ENCODE measurements at regions not wholly inside any gene's neighbourhood (a gene's known extent, or its start where the extent isn't known, plus 50 kb on each side); places are given as distances from the start of the nearest gene placed in this dataset.

GRCh38 chr3:150357923-150358607, 50.0 kb upstream of the TSC22D2 start:
- no peaks in the 10 kb centered on the region for H3K9me3 Mint-ChIP-seq
- Histone ChIP-seq H3K4me1 (ENCODE audit: insufficient read depth, low read length) (no peaks in the 10 kb centered on the region), H3K4me3 (ENCODE audit: low read length in 2 of 2) (no peak overlapping the region), H3K27ac (ENCODE audit: low read depth, low read length) (no peak overlapping the region), H3K27me3 (ENCODE audit: insufficient read depth, low read length) (no peaks in the 10 kb centered on the region), H3K9me3 (ENCODE audit: control insufficient read depth in 1 of 2, low read length in 2 of 2) (no peaks in the 10 kb centered on the region), H3K36me3 (ENCODE audit: insufficient read depth, low read length) (no peaks in the 10 kb centered on the region)
- no peak overlapping the region for H3K27ac Mint-ChIP-seq
- CTCF ChIA-PET (ENCODE audit: partially characterized antibody) = no interaction called here
- no peaks in the 10 kb centered on the region for H3K36me3 Mint-ChIP-seq
- no peak for DNase-seq
- POLR2A ChIA-PET (ENCODE audit: partially characterized antibody) = no interaction called here
- no peak overlapping the region for H3K4me3 Mint-ChIP-seq
- intact Hi-C loops (cut with micrococcal nuclease) = no loop called here
- peaks cover 0 to 1% of the 10 kb centered on the region in 2 donors for H3K27me3 Mint-ChIP-seq
- no peaks in the 10 kb centered on the region for H3K4me1 Mint-ChIP-seq

- Histone ChIP-seq H3K27ac (ENCODE audit: low read depth, low read length) (no peak overlapping the region), H3K9me3 (ENCODE audit: control insufficient read depth in 1 of 2, low read length in 2 of 2) (no peaks in the 10 kb centered on the region), H3K4me1 (ENCODE audit: insufficient read depth, low read length) (no peaks in the 10 kb centered on the region), H3K27me3 (ENCODE audit: insufficient read depth, low read length) (no peaks in the 10 kb centered on the region), H3K4me3 (ENCODE audit: low read length in 2 of 2) (no peak overlapping the region), H3K36me3 (ENCODE audit: insufficient read depth, low read length) (no peaks in the 10 kb centered on the region)
- no peak for DNase-seq
- ChIA-PET CTCF (ENCODE audit: partially characterized antibody) (no interaction called here), POLR2A (ENCODE audit: partially characterized antibody) (no interaction called here)
- Mint-ChIP-seq H3K27ac (no peak overlapping the region), H3K9me3 (no peaks in the 10 kb centered on the region), H3K36me3 (no peaks in the 10 kb centered on the region), H3K27me3 (peaks cover 0 to 1% of the 10 kb centered on the region in 2 donors), H3K4me3 (no peak overlapping the region), H3K4me1 (no peaks in the 10 kb centered on the region)
- intact Hi-C loops (cut with micrococcal nuclease) = no loop called here
Measured at GRCh38 chr3:150357140-150357539, 51.0 kb upstream of the TSC22D2 start.

- peaks cover 0 to 4% of the 10 kb centered on the region in 2 donors for H3K27me3 Mint-ChIP-seq
- ChIA-PET POLR2A (ENCODE audit: partially characterized antibody) (no interaction called here), CTCF (ENCODE audit: partially characterized antibody) (interaction anchor here (1.1 to 1.6 kb wide), 2 partner anchors 57 to 140 kb away, joined by 3 to 5 read pairs; no protein-coding TSS in a partner anchor)
- H3K4me1 Mint-ChIP-seq = no peaks in the 10 kb centered on the region
- no peak overlapping the region for H3K27ac Mint-ChIP-seq
- Histone ChIP-seq H3K4me3 (ENCODE audit: low read length in 2 of 2) (no peak overlapping the region), H3K27me3 (ENCODE audit: insufficient read depth, low read length) (no peaks in the 10 kb centered on the region), H3K36me3 (ENCODE audit: insufficient read depth, low read length) (no peaks in the 10 kb centered on the region), H3K4me1 (ENCODE audit: insufficient read depth, low read length) (no peaks in the 10 kb centered on the region), H3K27ac (ENCODE audit: low read depth, low read length) (no peak overlapping the region), H3K9me3 (ENCODE audit: control insufficient read depth in 1 of 2, low read length in 2 of 2) (no peaks in the 10 kb centered on the region)
- H3K4me3 Mint-ChIP-seq = no peak overlapping the region
- intact Hi-C loops (cut with micrococcal nuclease) = no loop called here
- H3K9me3 Mint-ChIP-seq = no peaks in the 10 kb centered on the region
- no peak for DNase-seq
- H3K36me3 Mint-ChIP-seq = no peaks in the 10 kb centered on the region
Measured at GRCh38 chr3:150355574-150355973, 52.5 kb upstream of the TSC22D2 start.

GRCh38 chr3:150352931-150353330, 55.2 kb upstream of the TSC22D2 start:
- Mint-ChIP-seq H3K4me1 (no peaks in the 10 kb centered on the region), H3K27me3 (peaks cover 0 to 15% of the 10 kb centered on the region in 2 donors), H3K27ac (no peak overlapping the region), H3K9me3 (no peaks in the 10 kb centered on the region), H3K4me3 (no peak overlapping the region), H3K36me3 (no peaks in the 10 kb centered on the region)
- H3K27me3 ChIP-seq (ENCODE audit: insufficient read depth, low read length) = no peaks in the 10 kb centered on the region
- ChIA-PET CTCF (ENCODE audit: partially characterized antibody) (no interaction called here), POLR2A (ENCODE audit: partially characterized antibody) (no interaction called here)
- no peaks in the 10 kb centered on the region for H3K4me1 ChIP-seq (ENCODE audit: insufficient read depth, low read length)
- no peak overlapping the region for H3K27ac ChIP-seq (ENCODE audit: low read depth, low read length)
- intact Hi-C loops (cut with micrococcal nuclease) = no loop called here
- no peak overlapping the region for H3K4me3 ChIP-seq (ENCODE audit: low read length in 2 of 2)
- no peaks in the 10 kb centered on the region for H3K36me3 ChIP-seq (ENCODE audit: insufficient read depth, low read length)
- no peaks in the 10 kb centered on the region for H3K9me3 ChIP-seq (ENCODE audit: control insufficient read depth in 1 of 2, low read length in 2 of 2)
- no peak for DNase-seq

- Histone ChIP-seq H3K27ac (ENCODE audit: low read depth, low read length) (no peak overlapping the region), H3K9me3 (ENCODE audit: control insufficient read depth in 1 of 2, low read length in 2 of 2) (no peaks in the 10 kb centered on the region), H3K27me3 (ENCODE audit: insufficient read depth, low read length) (no peaks in the 10 kb centered on the region), H3K4me3 (ENCODE audit: low read length in 2 of 2) (no peak overlapping the region), H3K36me3 (ENCODE audit: insufficient read depth, low read length) (no peaks in the 10 kb centered on the region), H3K4me1 (ENCODE audit: insufficient read depth, low read length) (no peaks in the 10 kb centered on the region)
- no peak overlapping the region for H3K4me3 Mint-ChIP-seq
- intact Hi-C loops (cut with micrococcal nuclease) = no loop called here
- no peak overlapping the region for H3K27ac Mint-ChIP-seq
- CTCF ChIA-PET (ENCODE audit: partially characterized antibody) = no interaction called here
- DNase-seq = no peak
- no peaks in the 10 kb centered on the region for H3K36me3 Mint-ChIP-seq
- no peaks in the 10 kb centered on the region for H3K4me1 Mint-ChIP-seq
- H3K27me3 Mint-ChIP-seq = peaks cover 1 to 21% of the 10 kb centered on the region in 2 donors
- H3K9me3 Mint-ChIP-seq = no peaks in the 10 kb centered on the region
- POLR2A ChIA-PET (ENCODE audit: partially characterized antibody) = no interaction called here
Measured at GRCh38 chr3:150351398-150351797, 56.7 kb upstream of the TSC22D2 start.

- no peaks in the 10 kb centered on the region for H3K9me3 Mint-ChIP-seq
- no peaks in the 10 kb centered on the region for H3K4me1 Mint-ChIP-seq
- H3K9me3 ChIP-seq (ENCODE audit: control insufficient read depth in 1 of 2, low read length in 2 of 2) = no peaks in the 10 kb centered on the region
- no peak overlapping the region for H3K4me3 ChIP-seq (ENCODE audit: low read length in 2 of 2)
- no peaks in the 10 kb centered on the region for H3K36me3 ChIP-seq (ENCODE audit: insufficient read depth, low read length)
- intact Hi-C loops (cut with micrococcal nuclease) = no loop called here
- H3K27ac Mint-ChIP-seq = no peak overlapping the region
- DNase-seq = no peak
- H3K36me3 Mint-ChIP-seq = no peaks in the 10 kb centered on the region
- H3K4me3 Mint-ChIP-seq = no peak overlapping the region
- no peak overlapping the region for H3K27ac ChIP-seq (ENCODE audit: low read depth, low read length)
- ChIA-PET CTCF (ENCODE audit: partially characterized antibody) (no interaction called here), POLR2A (ENCODE audit: partially characterized antibody) (no interaction called here)
- H3K27me3 Mint-ChIP-seq = peaks cover 1 to 21% of the 10 kb centered on the region in 2 donors
- H3K27me3 ChIP-seq (ENCODE audit: insufficient read depth, low read length) = no peaks in the 10 kb centered on the region
- no peaks in the 10 kb centered on the region for H3K4me1 ChIP-seq (ENCODE audit: insufficient read depth, low read length)
Measured at GRCh38 chr3:150349314-150350097, 58.6 kb upstream of the TSC22D2 start.

GRCh38 chr3:150348500-150348899, 59.6 kb upstream of the TSC22D2 start:
- Mint-ChIP-seq H3K4me3 (no peak overlapping the region), H3K27ac (no peak overlapping the region), H3K4me1 (no peaks in the 10 kb centered on the region), H3K9me3 (no peaks in the 10 kb centered on the region), H3K36me3 (no peaks in the 10 kb centered on the region), H3K27me3 (peaks cover 1 to 24% of the 10 kb centered on the region in 2 donors)
- no peaks in the 10 kb centered on the region for H3K27me3 ChIP-seq (ENCODE audit: insufficient read depth, low read length)
- intact Hi-C loops (cut with micrococcal nuclease) = no loop called here
- H3K36me3 ChIP-seq (ENCODE audit: insufficient read depth, low read length) = no peaks in the 10 kb centered on the region
- no peak overlapping the region for H3K27ac ChIP-seq (ENCODE audit: low read depth, low read length)
- CTCF ChIA-PET (ENCODE audit: partially characterized antibody) = no interaction called here
- no peak overlapping the region for H3K4me3 ChIP-seq (ENCODE audit: low read length in 2 of 2)
- no peaks in the 10 kb centered on the region for H3K9me3 ChIP-seq (ENCODE audit: control insufficient read depth in 1 of 2, low read length in 2 of 2)
- DNase-seq = no peak
- H3K4me1 ChIP-seq (ENCODE audit: insufficient read depth, low read length) = no peaks in the 10 kb centered on the region
- POLR2A ChIA-PET (ENCODE audit: partially characterized antibody) = no interaction called here

Measured in CD4-positive, alpha-beta memory T cell (primary cell).